ENCODE measurements at regions not wholly inside any gene's neighbourhood (a gene's known extent, or its start where the extent isn't known, plus 50 kb on each side); places are given as distances from the start of the nearest gene placed in this dataset.

- no peaks in the 10 kb centered on the region for H3K36me3 ChIP-seq (ENCODE audit: control insufficient read depth in 2 of 4, insufficient read depth in 4 of 4, low read length in 3 of 4)
- H3K79me1 ChIP-seq (ENCODE audit: low read depth, low read length): no peaks in the 10 kb centered on the region
- no peak overlapping the region for H2BK5ac ChIP-seq (ENCODE audit: low read depth, low read length)
- no peaks in the 10 kb centered on the region for H4K20me1 ChIP-seq (replicated peaks in 1 of 2; ENCODE audit: control insufficient read depth in 1 of 2, insufficient read depth in 2 of 2, low read length in 2 of 2)
- H3K79me2 ChIP-seq (ENCODE audit: control insufficient read depth in 1 of 2, insufficient read depth in 2 of 2, low read length in 2 of 2): no peaks in the 10 kb centered on the region
- H2BK15ac ChIP-seq (ENCODE audit: low read length): no peak overlapping the region
- FAIRE-seq: no peak
- no peak overlapping the region for H2AK5ac ChIP-seq (ENCODE audit: low read depth, low read length)
- no peak overlapping the region for H2AFZ ChIP-seq (ENCODE audit: low read length)
- no peak overlapping the region for H3K4me2 ChIP-seq (ENCODE audit: insufficient read depth in 1 of 2, low read depth in 2 of 2, low read length in 2 of 2)
- 94% methylated on average over 5 of the region's 5 CpGs; no CpG with 5 or more reads in 1 of the 2 experiments for WGBS, 2 experiments (ENCODE audit: extremely low coverage in 1 of 2, insufficient coverage in 1 of 2, insufficient read length in 1 of 2, insufficient replicate concordance in 2 of 2, low coverage in 1 of 2, low lambda C conversion rate in 2 of 2, missing lambda C conversion rate in 1 of 2)
- H3K23ac ChIP-seq (ENCODE audit: insufficient read length): no peak overlapping the region
- no peak overlapping the region for H3K4ac ChIP-seq (replicated peaks; ENCODE audit: insufficient read length, low read depth, low read length)
- H3K18ac ChIP-seq (ENCODE audit: extremely low read depth, low read length): no peak overlapping the region
- no peak overlapping the region for H4K5ac ChIP-seq (ENCODE audit: insufficient read length, low read depth, low read length)
- POLR2A ChIA-PET (ENCODE audit: partially characterized antibody): no interaction called here
- H3K27ac ChIP-seq (ENCODE audit: low read depth, low read length): no peak overlapping the region
- no peak overlapping the region for H2BK120ac ChIP-seq (replicated peaks; ENCODE audit: low read depth, low read length)
- peaks cover 0 to 1% (median 0%) of the 10 kb centered on the region in 4 experiments; a peak in 1 of 7 replicates for H3K27me3 ChIP-seq (replicated peaks in 1 of 4; ENCODE audit: control insufficient read depth in 3 of 4, extremely low read depth in 1 of 4, insufficient read depth in 3 of 4, low read length in 3 of 4)
- H3K23me2 ChIP-seq (ENCODE audit: low read depth, low read length): no peaks in the 10 kb centered on the region
- DNase-seq (ENCODE audit: low read depth in 1 of 2, low spot score in 2 of 2): no peak
- H4K8ac ChIP-seq (ENCODE audit: extremely low read depth, insufficient read depth, low read length): no peak overlapping the region
- no peak overlapping the region for H3K9ac ChIP-seq (replicated peaks in 1 of 4; ENCODE audit: extremely low read depth in 1 of 4, low read depth in 3 of 4, low read length in 3 of 4)
- no peaks in the 10 kb centered on the region for H3K9me3 ChIP-seq (ENCODE audit: insufficient read depth in 2 of 2, low read depth in 1 of 2, low read length in 1 of 2)
- no peak for TF ChIP-seq JUN (IDR thresholded peaks at IDR 0.05; ENCODE audit: low read depth, low read length)
- TF ChIP-seq CHD1 (IDR thresholded peaks at IDR 0.05; ENCODE audit: low read depth, low read length): no peak
- TF ChIP-seq KDM4A (IDR thresholded peaks at IDR 0.05; ENCODE audit: low read depth, low read length, severe bottlenecking): no peak
- no peak for TF ChIP-seq TEAD4 (IDR thresholded peaks at IDR 0.05; ENCODE audit: low read depth, low read length)
- no peak for TF ChIP-seq CHD2 (IDR thresholded peaks at IDR 0.05; ENCODE audit: low read length)
- TF ChIP-seq JUND (IDR thresholded peaks at IDR 0.05; ENCODE audit: low read length): no peak
- no peak for TF ChIP-seq SIX5 (IDR thresholded peaks at IDR 0.05; ENCODE audit: low read depth, low read length)
- H2BK20ac ChIP-seq (ENCODE audit: low read length): no peak overlapping the region
- H4K91ac ChIP-seq (replicated peaks; ENCODE audit: insufficient read length, low read length): no peak overlapping the region
- no peak overlapping the region for H3K56ac ChIP-seq (replicated peaks; ENCODE audit: insufficient read length, low read depth, low read length)
- no peak overlapping the region for H3K14ac ChIP-seq (ENCODE audit: insufficient read length)
- no peak overlapping the region for H3K4me3 ChIP-seq (ENCODE audit: extremely low read depth in 1 of 4, insufficient read depth in 2 of 4, low read depth in 3 of 4, low read length in 4 of 4)
- H3K4me1 ChIP-seq (replicated peaks in 1 of 4; ENCODE audit: control insufficient read depth in 3 of 4, insufficient read depth in 4 of 4, low read length in 3 of 4): no peaks in the 10 kb centered on the region
- CTCF ChIA-PET (ENCODE audit: partially characterized antibody): interaction anchor here (0.6 to 3.5 kb wide), 2 partner anchors 14 to 49 kb away, joined by 3 to 11 read pairs; no protein-coding TSS in a partner anchor
- H2BK12ac ChIP-seq (ENCODE audit: low read depth, low read length): no peak overlapping the region
Measured at GRCh38 chr10:109743146-109743545, 180.2 kb downstream of the XPNPEP1 start.
